ENCODE measurements at regions not wholly inside any gene's neighbourhood (a gene's known extent, or its start where the extent isn't known, plus 50 kb on each side); places are given as distances from the start of the nearest gene placed in this dataset.

DNA sequence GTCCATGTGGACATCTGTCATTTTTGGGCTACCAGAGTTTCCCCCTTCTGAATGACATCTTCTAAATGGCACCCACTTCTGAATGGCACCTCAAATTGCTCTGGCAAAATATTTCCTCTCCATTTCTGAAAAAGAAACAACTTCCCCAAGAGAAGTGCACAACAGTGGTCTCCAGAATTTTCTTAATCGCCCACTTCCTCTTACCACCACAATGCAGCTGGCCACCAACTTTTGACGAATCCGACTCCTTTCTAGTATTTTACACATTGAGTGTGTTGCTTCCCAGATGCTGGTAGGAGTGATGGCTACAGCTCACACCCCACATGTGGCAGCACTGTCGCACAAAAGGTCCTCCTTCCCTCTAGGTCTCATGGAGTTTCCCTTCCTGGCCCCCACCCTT, 216.1 kb downstream of the FOXA2 start:
- no peak for DNase-seq

DNA sequence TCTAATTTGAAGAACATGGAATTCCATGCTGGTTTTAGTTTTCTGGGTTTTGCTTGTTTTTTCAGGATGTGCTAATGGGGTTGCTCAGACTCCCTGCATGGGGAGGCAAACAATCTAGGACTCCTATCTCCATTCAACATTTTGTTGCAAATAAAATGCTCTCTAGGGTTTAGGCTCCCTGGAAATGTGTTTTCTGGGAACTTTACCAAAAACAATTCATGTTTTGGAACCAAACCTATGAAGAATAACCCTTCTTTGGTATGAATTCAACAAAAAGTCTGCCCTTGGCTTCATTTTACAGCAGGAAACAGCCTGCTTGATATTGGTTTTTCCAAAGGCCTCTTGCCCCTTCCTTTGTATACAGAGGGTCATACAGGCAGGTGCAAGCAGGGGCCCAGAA, 217.7 kb downstream of the FOXA2 start:
- no peak for DNase-seq

DNA sequence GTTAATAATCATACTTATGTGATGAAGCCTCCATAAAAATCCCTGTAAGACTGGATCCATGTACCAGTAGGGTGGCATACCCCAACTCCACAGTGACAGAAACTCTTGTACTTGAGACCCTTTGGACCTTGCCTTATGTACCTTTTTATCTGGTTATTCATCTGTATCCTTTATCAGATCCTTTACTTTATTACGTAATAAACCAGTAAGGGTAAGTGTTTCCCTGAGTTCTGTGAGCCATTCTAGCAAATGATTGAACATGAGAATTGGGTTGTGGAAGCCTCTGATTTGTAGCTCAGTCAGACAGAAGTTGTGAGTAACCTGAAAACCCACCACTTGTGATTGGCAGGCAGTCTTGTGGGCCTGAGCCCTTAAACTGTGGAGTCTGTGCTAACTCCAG, 229.7 kb downstream of the FOXA2 start:
- DNase-seq: no peak

DNA sequence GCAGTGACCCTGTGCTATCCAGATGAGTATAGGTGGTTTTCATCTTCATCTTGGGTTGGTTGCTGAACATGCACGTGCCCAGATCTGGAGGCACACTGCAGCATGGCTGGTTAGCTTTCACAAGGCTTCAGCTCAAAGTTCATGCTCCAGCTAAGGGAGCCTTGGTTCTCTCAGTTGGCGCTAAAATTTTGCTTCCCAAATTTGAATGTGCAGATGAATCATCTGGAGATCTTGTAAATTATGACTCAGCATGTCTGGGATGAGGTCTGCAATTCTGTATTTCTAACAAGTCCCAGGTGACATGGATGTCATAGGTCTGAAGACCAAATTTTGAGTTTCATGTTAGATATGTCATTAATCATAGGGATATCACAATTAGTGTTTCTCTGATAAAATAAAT, 230.8 kb downstream of the FOXA2 start:
- no peak for DNase-seq

DNA sequence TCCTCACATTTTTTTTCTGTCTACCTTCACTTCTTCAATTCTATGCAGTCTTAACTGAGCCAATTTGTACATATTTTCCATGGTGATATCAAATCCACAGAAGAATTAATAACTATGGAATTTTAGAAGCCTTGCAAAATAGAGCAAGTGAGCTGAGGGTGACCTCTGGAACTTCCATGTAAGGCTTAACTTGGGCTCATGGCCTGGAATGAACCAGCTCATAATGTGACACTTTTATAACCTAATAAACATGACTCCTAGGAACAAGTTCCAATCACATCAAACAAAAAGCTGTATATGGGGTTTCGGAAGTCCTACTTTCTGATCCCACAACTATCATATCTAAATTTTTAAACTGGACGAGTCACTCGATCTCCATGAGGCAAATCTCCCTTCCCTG, 232.4 kb downstream of the FOXA2 start:
- no peak for DNase-seq

DNA sequence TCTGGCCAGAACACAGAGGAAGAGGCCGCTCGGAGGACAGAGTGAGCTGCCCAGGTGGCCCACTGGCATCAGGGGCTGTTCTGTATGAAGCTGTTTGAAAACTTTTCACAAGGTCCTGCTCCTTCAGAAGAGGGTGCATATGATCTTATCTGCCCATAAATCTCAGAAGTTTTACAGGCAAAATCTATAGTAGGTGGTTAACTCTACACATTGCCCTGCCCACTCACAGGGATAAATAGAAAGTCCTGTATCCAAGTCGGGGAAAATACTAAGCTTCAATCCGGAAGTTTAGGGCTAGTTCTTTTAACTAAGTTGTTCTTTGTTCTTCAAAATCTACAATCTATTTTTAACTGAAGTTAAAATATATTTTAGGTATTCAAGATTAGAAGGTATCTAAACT, 233.7 kb downstream of the FOXA2 start:
- no peak for DNase-seq

DNA sequence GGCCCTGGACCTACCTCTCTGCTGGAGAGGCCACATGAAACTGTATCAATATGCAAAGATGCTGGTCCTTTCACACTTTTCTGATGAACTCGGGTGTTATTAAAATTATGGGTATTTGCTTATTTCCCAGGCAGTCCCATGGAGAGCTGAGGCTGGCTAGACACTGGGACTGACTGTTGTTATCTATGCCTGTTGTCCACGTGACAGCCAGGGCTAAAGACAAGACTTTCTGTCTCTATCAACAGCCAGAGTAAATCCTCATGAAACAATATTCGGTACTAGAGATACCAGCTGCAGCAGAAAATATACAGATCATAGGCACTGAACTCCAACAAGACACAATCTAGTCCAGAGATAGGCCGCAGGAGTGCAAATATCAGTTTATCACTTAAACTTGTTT, 236.4 kb downstream of the FOXA2 start:
- no peak for DNase-seq

DNA sequence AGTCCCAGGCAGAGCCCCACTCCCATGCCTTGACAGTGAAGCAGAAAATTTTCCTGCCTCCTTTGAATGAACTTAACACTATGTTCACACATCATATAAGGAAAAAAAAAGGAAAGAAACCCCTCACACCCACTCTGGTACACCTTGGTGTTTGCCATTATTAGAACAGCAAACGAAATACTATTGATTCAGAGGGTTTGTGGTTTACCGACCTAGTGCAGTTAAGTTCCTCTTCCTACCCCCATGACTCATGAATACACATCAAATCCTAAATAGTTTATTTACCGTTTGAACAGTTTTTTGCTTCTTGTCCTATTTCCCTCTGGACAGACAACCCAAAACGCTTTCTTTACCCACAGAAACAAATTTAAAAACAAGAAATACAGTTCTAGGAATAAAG, 237.7 kb downstream of the FOXA2 start:
- DNase-seq: no peak

DNA sequence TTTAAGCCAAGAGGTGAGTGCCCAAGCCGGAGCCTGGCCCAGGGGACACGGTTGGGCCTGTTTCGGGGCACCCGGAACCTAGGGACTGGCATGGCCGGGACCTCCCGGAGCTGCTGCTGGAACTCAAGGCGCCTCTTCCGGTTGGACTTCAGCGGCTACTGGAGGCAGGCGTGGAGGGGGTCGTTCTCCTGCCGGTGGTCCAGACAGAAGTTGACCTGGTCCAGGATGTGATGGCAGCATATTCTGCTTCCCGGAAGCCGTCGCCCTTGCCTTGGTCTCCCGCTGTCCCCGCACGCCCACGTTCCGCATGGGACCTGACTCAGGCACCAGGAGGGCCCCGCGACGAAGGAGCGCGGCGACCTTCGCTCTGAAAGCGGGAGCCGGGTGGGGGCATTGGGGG, 240.8 kb downstream of the FOXA2 start:
- DNase-seq: no peak

DNA sequence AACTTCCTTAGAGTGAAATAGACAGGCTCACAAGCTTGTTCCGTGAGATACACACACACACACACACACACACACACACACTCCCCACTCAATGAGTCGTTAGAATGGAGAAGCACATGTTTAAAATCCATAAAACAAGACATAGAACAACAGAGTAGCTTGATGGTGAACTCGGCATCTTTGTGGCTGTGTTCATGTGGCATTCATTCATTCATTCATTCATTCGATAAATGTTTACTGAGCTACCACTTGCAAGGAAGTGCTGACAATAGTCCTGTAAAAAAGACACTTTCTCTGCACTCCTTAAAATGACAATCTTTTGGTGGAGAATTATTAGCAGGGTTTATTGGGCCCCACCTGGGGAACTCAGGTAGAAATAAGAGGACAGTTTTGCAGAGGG, 242.0 kb downstream of the FOXA2 start:
- DNase-seq: no peak

DNA sequence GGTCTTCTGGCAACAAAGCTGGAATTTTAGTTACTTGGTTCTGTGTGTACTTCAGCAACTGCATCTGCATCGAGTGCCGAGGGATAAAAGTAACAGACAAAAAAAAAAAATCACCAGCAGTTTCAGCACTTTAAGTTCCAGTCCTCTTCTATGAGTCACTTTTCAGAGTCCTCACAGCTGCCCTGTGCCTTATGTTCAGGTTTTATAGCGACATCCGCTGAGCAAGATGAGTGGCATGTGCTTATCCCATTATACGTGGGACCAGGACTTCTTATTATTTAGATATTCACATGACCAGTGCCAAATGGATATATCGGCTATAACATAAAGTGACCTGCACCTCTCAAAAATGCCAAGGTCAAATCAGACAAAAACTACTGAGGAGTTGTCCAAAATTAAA, 242.9 kb downstream of the FOXA2 start:
- peak; percentile 9 for DNase-seq

DNA sequence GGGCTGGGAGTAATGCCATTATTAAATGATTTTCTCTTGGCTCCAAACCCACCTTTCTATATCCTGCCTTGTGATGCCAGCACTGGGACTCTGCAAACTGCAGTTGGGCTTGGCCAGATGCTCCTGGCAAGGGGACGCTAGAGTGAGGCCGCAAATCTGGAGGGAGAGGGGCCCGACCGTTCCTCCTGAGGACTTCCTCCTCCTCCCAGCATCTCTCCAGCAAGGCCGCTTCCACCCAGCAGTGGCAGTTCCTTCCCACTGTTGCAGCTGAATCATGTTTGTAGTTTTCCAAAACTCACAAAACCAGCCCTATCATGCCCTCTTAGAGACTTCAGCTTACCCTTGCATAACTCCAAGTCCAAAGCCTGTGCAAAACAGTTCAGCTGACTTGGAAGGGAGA, 244.4 kb downstream of the FOXA2 start:
- DNase-seq: no peak

DNA sequence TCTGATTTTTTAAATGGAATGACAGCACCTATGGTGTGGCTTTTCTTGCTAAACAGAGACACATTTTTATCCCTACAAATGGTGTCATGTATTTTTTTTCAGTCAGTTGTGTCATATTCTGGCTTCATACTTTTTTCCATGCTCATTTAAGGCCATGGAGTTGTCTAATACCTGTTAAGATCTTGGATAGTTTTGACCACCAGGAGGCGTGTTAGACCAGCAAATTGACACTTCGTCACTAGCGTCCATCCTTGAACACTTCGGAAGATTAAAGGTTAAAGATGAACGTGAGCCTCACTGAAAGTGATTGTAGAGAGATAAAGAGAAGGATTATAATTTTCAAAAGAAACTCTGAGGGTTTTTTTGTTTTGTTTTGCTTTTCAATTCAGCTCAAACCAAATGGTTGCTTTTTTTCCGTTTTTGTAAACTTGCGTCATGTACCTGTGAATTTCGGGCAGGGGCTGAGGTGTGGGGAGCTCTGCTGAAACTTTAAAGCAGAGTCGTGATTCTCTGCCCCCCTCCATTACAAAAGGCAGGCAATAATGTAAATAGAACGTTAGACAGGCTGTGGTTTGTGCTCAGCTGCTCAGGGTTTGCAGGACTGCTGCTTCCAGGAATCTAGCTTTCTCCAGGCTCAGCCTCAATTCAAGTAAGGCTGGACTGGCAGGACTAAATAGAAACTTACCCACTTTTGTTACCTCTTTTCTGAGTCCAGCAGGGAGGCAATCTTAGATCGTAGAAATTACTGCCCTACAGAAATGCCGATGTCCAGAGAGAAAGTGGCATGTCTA, 245.1 kb downstream of the FOXA2 start:
- DNase-seq: peak; percentile 84

DNA sequence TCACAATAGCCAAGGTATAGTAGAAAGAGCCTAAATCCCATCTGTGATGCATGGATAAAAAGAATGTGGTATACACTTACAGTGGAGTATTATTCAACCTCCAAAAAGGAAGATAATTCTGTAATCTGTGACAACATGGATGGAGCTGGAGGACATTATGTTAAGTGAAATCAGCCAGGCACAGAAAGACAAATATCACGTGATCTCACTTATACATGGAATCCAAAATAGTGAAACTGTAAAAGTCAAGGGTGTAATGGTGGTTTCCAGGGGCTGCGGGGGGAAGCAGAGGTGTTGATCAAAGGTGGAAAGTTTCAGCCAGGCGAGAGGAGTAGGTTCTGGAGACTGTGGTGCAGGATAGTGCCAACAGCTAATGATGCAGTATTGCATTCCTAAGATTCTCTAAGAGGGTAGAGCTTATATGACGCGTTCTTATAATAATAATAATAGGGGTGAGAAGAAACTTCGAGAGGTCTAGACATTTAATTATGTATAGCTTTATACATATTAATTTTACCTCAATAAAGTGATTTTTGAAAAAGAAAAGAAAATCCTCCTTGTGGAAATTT, 246.1 kb downstream of the FOXA2 start:
- DNase-seq: no peak

DNA sequence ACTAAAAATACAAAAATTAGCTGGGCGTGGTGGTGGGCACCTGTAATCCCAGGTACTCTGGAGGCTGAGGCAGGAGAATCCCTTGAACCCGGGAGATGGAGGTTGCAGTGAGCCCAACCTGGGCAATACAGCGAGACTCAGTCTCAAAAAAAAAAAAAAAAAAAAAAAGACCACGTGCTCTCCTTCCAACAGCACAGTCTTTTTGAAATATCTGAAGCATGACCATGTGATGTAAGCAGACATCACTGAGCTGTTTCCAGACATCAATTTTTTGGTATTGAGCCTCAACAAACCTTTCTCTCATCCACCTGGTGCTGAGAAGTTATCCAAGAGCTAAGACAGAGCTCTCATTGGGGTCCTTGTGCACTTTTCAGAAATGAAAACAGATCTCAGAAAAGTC, 249.2 kb downstream of the FOXA2 start:
- DNase-seq: no peak

DNA sequence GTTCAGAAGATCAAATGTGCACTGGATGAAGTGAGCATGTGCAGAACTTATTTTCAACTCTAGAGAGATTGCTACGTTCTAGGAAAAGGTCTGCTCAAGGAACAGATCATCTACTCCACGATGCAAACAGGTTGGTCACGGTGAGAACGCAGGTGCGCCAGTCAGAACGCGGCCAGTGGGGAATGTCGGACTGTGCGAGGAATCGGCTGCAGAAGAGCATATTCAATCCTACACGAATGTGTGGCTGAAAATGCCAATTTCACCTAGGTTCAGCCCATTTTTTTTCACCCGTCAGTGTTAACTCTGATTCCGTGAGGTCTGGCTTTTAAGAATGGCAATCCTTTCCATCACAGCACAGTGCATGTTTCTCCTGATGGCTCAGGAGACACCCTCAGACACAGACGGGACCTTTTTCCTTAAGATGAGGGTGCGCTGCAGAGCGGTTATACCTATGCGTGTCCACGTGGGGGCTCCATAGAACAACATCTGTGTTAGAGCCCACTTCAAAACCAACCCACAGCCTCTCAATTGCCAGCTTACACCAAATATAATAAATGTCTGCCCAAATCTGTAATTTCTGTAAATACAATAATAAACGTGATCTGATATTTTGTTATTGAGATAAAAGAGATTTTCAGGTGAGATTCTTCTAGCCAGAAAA, 250.4 kb downstream of the FOXA2 start:
- DNase-seq: peak; percentile 83

DNA sequence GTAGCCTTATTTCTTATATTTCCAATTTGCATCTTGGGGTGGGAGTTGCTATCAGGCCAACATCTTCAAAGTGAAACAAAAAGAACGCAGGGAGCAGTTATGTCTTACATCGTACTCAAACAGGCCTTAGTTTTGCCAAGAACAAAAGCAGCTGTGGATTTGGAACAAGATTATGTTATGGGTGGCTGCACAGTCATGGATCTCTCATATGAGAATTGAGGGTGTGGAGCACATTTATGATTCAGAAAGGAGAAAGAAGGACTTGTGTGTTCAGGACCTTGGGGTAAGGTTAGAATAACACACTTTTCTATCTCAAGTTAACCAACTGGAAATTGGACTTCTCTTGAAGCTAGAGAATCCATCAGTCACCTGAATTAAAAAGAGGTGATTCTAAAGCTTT, 259.9 kb downstream of the FOXA2 start:
- no peak for DNase-seq

DNA sequence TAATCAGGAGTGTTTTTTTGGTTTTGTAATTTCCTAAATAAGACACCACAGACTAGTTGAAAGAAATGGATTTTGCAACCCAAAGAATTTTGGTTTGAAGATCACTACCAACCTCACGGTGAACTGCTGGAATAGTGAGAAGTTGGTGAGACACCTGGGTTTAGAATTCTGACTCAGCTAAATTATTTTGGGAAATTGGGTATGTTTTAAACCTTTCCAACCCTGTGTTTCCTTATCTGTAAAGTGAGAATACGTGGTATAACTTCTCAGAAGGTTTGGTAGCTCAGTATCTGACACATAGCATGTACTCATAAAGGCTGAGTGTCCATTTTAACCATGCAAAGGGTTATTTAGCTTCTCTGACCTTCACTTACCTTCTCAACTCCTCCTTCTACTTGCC, 261.9 kb downstream of the FOXA2 start:
- no peak for DNase-seq

DNA sequence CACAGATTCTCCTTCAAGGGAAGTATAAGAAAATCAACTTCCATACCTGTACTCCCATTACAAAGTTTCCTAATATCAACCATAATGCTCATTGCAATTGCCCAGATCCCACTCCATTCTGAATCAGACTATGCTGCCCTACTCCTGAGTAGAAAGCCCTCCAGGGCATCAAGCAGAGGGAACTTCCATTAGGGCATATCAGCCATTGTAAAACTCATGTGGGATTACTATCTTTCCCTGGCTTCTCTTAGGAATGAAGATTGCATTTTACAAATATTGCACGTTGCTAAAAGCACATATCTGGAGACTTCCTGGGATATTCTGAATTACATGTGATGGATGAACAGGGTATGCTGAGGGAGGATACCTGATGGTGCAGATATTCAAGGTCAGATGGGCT, 263.2 kb downstream of the FOXA2 start:
- DNase-seq: no peak

DNA sequence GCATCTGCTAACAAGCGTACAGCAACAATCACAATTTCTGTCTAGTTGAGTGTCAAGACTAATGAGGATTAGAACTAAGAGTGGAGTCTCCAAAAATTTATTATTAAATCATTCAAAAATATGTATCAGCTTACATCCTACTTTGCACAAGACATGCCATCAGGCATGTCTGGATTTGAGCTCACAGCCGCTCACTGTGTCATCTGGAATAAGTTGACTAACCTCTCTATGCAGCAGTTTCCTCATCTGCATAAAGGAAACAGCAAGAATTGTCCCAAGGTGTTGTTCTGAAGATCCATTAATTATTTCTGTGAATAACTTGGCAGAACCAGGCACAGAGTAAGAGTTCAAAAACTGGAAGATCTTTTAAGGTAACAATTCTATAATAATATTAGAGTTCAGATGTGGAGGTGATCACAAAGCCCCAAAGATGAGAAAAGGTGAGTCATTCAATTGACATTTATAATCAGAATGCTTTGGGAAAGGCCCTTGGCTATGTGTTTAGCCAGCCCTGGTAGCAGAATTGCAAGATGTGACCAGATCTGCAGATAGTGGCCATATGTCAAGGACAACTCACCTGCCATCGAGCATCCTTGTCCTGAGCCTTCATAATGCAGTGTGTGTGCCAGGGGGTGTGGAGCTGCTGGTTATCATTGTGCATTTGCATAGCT, 264.0 kb downstream of the FOXA2 start:
- no peak for DNase-seq

DNA sequence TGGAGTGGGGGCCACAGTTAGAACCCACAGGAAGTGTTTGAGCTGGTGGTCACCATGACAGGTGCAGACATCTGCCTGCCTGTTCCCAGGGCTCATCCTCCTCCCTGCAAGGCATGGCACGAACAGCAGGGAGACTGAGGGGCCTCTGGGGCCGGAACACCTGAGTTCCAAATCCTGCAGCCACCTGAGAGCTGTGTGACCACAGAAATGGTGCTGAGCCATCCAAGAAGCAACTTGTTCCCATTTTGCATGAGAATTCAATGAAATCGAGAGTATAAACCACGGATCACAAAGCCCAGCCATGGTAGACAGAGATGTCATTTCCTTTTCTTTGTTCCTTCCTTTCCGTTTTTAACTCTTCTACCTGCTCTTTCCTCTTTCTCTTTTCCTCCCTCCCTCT, 268.6 kb downstream of the FOXA2 start:
- DNase-seq: no peak

DNA sequence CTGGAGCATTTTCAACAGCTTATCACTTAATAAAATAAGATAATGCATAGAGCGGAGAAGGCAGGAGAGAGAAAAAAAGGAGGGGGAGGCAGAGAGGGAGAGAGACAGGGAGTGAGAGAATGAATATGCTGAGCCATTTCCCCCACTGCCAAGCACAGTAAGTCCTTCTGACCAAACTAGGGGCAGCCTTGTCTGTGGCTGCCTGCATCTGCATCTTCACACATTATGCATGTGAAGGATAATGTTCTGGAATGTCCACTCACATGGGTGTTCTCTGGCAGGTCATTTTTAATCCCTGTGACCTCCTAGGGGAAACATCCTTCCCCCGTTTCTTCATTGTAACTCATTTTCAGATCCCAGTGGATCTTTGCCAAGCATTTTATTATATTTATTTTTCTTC, 269.3 kb downstream of the FOXA2 start:
- no peak for DNase-seq

DNA sequence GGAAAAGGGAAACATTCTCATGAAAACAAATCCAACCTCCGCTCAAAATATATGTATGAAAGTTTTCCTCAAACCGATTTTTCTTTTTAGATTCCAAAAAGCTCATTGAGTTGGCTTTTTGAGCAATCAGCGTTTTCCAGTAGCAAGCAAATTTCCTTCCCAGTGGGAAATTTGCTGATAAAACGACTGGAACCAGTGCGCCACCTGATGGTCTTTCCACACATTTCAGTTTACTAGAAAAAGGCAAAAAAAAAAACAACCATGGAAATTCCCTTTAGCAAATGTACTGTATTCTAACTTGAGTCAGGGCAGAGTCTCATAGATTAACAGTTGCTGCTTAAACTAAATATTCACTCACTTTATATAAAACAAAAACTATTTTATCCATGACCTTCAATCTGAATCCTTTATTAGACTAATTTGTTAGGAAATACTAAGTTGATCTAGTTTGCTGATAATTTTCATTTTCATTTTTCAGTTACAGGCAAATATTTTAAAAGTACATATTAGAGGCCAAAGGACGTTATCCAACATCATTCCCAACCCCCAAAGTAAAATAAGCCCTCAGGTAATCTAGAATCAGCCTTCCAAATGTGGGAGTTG, 271.5 kb downstream of the FOXA2 start:
- peak; percentile 47 for DNase-seq

DNA sequence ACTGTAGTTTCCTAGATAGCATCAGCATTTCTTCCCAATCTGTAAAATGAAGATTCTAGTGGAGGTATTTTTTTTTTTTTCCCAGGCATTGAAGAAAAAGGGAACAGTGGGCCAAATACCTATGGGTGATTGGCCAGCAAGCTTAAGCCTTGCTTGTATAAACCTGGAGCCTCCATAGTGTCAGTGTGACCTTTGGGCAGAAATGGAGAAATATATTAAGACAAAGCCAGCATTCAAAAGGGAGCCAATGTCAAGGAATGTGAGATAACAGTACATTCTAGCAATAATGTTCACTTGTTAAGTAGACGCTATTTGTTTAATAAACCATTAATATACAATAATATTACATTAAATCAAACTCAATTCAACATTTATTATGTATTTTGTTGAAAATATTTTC, 275.4 kb downstream of the FOXA2 start:
- no peak for DNase-seq
